ENCODE measurements at regions not wholly inside any gene's neighbourhood (a gene's known extent, or its start where the extent isn't known, plus 50 kb on each side); places are given as distances from the start of the nearest gene placed in this dataset.

DNA sequence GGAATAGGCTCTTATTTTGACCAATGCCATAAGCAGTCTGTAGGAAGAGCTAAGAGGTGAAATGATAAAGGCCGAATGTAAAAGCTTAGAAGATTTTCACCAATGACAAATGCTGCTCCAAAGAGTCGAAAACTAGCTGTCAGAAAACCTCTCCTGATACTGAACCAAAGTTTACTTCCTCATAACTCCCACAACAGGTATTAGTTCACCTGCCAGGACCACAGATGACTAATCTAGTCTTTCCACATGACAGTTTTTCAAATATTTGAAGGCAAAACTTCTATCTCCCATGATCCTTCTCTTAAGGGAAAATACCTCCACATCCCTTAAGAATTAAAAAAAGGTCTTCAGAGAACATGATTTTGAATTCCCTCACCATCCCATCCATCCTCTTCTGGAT, 473.2 kb upstream of the SPHKAP start:
- no peak for ATAC-seq
- H3K27ac Mint-ChIP-seq = no peak overlapping the region
- no peak overlapping the region for H3K4me3 Mint-ChIP-seq
- H3K36me3 Mint-ChIP-seq (ENCODE audit: low read depth) = no peaks in the 10 kb centered on the region
- peaks cover 4% of the 10 kb centered on the region for H3K9me3 Mint-ChIP-seq
- no peaks in the 10 kb centered on the region for H3K4me1 Mint-ChIP-seq
- no peaks in the 10 kb centered on the region for H3K27me3 Mint-ChIP-seq
- no peak for DNase-seq

DNA sequence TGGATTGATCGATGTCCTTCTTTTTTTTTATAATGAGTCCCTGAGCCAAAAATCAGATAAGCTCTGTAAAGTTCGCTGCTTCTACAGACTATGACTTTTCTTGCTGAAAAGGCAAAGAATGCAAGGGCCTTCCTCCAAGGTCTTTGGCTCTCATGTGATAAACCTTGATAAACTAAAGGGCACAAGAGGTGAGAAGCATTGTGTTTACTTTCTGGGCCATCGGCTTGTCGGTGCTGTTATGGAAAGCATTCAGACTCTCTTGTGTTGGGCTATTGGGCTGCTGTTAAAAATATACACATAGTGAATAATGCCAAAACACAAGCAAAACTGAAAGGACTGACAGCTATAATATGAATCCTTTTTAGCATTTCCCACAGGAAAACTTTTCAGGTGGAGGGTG, 472.4 kb upstream of the SPHKAP start:
- H3K27ac Mint-ChIP-seq = no peak overlapping the region
- H3K9me3 Mint-ChIP-seq = peaks cover 4% of the 10 kb centered on the region
- no peak overlapping the region for H3K4me3 Mint-ChIP-seq
- no peak for ATAC-seq
- no peak for DNase-seq
- H3K4me1 Mint-ChIP-seq = no peaks in the 10 kb centered on the region
- H3K36me3 Mint-ChIP-seq (ENCODE audit: low read depth) = no peaks in the 10 kb centered on the region
- H3K27me3 Mint-ChIP-seq = no peaks in the 10 kb centered on the region

DNA sequence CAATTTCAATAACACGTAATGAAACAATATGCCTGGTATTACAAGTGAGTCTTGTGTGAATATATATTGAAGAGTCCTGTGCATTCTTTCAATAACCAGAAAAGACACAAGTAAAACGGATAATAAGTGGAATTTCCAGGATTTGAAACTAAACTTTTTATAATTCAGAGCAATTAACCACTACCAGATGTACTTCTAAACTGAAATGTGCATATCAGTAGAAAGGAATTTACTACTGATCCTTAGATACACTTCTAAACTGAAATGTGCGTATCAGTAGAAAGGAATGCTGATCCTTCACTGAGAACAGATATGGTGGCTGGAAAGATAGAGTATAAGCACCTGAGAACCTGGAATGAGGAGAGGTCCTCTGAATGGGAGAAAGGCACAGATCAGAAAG, 470.9 kb upstream of the SPHKAP start:
- ATAC-seq (no peak), DNase-seq (no peak)
- H3K27ac Mint-ChIP-seq = no peak overlapping the region
- H3K36me3 Mint-ChIP-seq (ENCODE audit: low read depth) = no peaks in the 10 kb centered on the region
- no peaks in the 10 kb centered on the region for H3K27me3 Mint-ChIP-seq
- peaks cover 4% of the 10 kb centered on the region for H3K9me3 Mint-ChIP-seq
- no peaks in the 10 kb centered on the region for H3K4me1 Mint-ChIP-seq
- H3K4me3 Mint-ChIP-seq = no peak overlapping the region

DNA sequence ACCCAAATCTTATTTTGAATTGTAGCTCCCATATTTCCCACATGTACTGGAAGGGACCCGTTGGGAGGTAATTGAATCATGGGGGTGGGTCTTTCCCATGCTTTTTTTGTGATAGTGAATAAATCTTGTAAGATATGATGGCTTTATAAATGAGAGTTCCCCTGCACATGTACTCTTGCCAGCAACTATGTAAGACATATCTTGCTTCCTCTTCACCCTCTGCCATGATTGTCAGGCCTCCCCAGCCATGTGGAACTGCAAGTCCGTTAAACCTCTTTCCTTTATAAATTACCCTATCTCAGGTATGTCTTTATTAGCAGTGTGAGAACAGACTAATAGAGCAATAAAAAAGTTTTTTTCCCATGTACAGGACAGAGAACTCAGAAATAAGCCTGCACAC, 468.4 kb upstream of the SPHKAP start:
- DNase-seq (no peak), ATAC-seq (no peak)
- peaks cover 4% of the 10 kb centered on the region for H3K9me3 Mint-ChIP-seq
- no peaks in the 10 kb centered on the region for H3K4me1 Mint-ChIP-seq
- no peak overlapping the region for H3K27ac Mint-ChIP-seq
- no peaks in the 10 kb centered on the region for H3K27me3 Mint-ChIP-seq
- no peaks in the 10 kb centered on the region for H3K36me3 Mint-ChIP-seq (ENCODE audit: low read depth)
- H3K4me3 Mint-ChIP-seq = no peak overlapping the region

DNA sequence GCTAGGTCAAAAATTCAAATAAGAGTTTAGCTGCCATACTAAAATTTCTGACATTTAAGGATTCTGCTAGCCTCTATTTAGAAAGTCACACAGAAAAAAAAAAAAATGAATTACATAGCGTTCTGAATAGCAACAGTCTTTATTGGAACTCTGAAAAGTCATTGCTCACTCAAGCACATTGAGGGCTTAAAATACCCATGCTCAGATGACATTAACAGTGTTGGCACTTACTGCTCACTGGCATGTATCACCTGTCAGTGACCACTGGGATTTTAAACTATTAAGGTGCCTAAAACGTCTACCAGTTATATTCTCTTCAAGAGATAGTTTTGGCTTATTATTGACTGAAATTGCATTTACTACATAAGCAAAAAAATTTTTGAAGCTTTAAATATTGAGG, 468.0 kb upstream of the SPHKAP start:
- Mint-ChIP-seq H3K36me3 (ENCODE audit: low read depth) (no peaks in the 10 kb centered on the region), H3K4me3 (no peak overlapping the region), H3K27ac (no peak overlapping the region), H3K27me3 (no peaks in the 10 kb centered on the region), H3K9me3 (peaks cover 4% of the 10 kb centered on the region), H3K4me1 (no peaks in the 10 kb centered on the region)
- ATAC-seq (no peak), DNase-seq (no peak)

DNA sequence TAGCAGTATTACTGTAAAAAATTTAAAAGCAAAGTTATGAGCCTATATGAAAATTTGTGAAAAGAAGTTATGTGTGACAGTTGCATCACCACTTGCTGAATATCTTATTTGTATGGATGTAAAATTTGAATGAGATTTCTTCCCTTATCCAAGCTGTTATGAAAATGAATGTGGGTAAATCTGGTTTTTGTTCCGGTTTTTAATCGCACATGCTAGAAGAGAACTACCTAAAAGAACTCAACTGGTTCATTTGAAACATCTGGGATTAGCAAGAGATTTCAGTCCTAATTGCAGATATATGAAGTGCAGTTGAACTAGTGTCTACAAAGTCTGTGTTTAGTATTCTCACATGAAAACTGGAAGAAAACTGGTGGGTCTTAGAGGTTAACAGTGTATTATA, 467.1 kb upstream of the SPHKAP start:
- Mint-ChIP-seq H3K9me3 (peaks cover 4% of the 10 kb centered on the region), H3K4me3 (no peak overlapping the region), H3K27ac (no peak overlapping the region), H3K27me3 (no peaks in the 10 kb centered on the region), H3K4me1 (no peaks in the 10 kb centered on the region), H3K36me3 (ENCODE audit: low read depth) (no peaks in the 10 kb centered on the region)
- ATAC-seq = no peak
- DNase-seq = no peak

DNA sequence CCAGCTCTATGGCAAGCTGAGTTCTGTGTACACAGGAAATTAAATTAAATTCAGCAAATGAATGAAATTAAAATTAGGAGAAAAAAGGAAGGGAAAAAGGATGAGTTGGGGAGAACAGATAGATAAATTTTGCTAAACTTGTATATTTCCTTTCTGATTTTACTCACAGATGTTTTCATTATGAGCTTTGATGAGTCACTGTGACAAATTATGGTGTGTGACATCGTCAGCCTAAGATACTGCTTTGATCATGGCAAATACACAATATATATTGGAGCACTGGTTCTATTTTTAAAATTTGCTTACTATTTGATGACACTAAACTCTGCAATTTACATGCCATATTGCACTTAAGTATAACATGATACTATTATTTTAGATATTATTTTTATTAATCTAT, 464.6 kb upstream of the SPHKAP start:
- DNase-seq (no peak), ATAC-seq (no peak)
- H3K9me3 Mint-ChIP-seq = peaks cover 9% of the 10 kb centered on the region
- H3K36me3 Mint-ChIP-seq (ENCODE audit: low read depth) = no peaks in the 10 kb centered on the region
- no peak overlapping the region for H3K27ac Mint-ChIP-seq
- no peaks in the 10 kb centered on the region for H3K4me1 Mint-ChIP-seq
- no peaks in the 10 kb centered on the region for H3K27me3 Mint-ChIP-seq
- no peak overlapping the region for H3K4me3 Mint-ChIP-seq

DNA sequence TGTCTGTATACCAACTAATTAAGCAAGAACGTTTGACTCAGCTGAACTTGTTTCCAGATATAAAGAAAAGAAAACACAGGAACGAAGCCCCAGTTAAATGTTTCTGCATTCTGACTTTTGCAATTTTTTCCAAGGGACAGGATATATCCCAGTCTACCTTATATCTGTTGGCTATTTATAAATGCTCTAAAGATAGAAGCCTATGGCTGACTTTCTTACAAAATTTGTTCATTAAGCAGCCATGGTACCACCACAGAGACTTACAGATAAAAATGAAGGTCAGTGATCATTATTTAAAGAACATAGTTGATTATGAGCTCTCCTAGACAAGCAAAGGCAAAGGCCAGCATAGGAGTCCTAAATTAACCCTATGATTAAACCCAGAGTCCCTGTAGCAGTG, 462.7 kb upstream of the SPHKAP start:
- Mint-ChIP-seq H3K27ac (no peak overlapping the region), H3K36me3 (ENCODE audit: low read depth) (no peaks in the 10 kb centered on the region), H3K9me3 (peaks cover 5% of the 10 kb centered on the region), H3K4me3 (no peak overlapping the region), H3K27me3 (no peaks in the 10 kb centered on the region), H3K4me1 (no peaks in the 10 kb centered on the region)
- no peak for ATAC-seq
- DNase-seq = no peak

DNA sequence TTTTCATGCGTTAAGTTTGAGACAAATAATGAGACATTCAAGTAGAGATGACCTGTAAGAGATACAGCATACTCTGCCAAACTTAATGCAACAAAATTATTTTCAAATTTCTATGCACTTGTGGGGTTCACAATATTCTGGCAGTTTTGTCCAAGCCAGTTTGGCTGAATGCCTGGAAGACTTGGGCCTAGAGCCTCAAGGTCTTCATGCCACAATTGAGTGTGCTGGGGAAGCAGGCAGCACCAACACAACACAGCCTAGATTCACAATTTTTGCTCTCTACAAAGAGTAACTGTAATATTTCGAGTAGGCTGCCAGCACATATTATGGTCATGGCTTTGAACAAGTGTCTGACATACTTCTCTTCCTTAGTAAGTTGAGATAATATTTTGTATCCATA, 461.4 kb upstream of the SPHKAP start:
- H3K27me3 Mint-ChIP-seq = no peaks in the 10 kb centered on the region
- H3K36me3 Mint-ChIP-seq (ENCODE audit: low read depth) = no peaks in the 10 kb centered on the region
- no peak overlapping the region for H3K4me3 Mint-ChIP-seq
- peaks cover 5% of the 10 kb centered on the region for H3K9me3 Mint-ChIP-seq
- no peaks in the 10 kb centered on the region for H3K4me1 Mint-ChIP-seq
- DNase-seq (no peak), ATAC-seq (no peak)
- H3K27ac Mint-ChIP-seq = no peak overlapping the region

DNA sequence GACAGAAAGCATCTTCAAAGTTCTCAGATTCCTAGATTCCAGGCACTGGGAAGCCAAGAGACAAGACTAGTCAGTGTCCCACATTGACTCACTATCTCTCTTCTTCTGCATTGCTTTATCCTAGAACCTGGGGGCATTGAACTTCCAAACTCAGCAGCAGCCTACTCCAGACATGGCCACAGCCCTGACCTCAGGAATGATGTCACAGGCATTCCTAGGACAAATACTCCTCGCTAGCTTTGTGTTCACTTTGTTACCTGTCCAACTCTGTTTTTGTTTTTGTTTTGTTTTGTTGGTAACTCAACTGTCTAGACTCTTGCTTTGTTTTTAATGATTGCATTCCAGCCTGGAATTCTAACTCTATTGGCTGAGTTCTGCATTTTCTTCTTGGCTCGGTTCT, 449.3 kb upstream of the SPHKAP start:
- DNase-seq (no peak), ATAC-seq (no peak)
- Mint-ChIP-seq H3K4me1 (no peaks in the 10 kb centered on the region), H3K4me3 (no peak overlapping the region), H3K27ac (no peak overlapping the region), H3K9me3 (peaks cover 6% of the 10 kb centered on the region), H3K27me3 (no peaks in the 10 kb centered on the region), H3K36me3 (ENCODE audit: low read depth) (no peaks in the 10 kb centered on the region)

DNA sequence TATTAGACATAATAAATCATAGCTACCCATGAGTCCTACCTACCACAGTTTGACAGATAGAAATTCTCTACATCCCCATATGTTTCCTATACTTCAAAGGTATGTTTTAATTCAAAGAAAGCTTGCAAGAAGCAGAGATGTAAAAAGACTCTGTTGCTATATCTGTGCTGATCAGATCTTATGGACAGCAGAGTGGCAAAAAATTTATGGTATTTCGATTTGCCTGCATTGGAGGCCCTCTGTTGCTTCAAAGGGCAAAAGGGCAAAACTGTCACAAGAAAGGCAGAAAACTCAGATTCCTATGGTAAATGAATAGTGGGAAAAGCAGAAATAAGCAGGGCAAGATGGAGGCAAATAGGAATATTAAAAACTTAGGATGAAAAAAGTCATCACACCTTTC, 447.8 kb upstream of the SPHKAP start:
- H3K4me3 Mint-ChIP-seq = no peak overlapping the region
- ATAC-seq (no peak), DNase-seq (no peak)
- peaks cover 3% of the 10 kb centered on the region for H3K9me3 Mint-ChIP-seq
- no peaks in the 10 kb centered on the region for H3K4me1 Mint-ChIP-seq
- no peak overlapping the region for H3K27ac Mint-ChIP-seq
- H3K36me3 Mint-ChIP-seq (ENCODE audit: low read depth) = no peaks in the 10 kb centered on the region
- H3K27me3 Mint-ChIP-seq = no peaks in the 10 kb centered on the region

DNA sequence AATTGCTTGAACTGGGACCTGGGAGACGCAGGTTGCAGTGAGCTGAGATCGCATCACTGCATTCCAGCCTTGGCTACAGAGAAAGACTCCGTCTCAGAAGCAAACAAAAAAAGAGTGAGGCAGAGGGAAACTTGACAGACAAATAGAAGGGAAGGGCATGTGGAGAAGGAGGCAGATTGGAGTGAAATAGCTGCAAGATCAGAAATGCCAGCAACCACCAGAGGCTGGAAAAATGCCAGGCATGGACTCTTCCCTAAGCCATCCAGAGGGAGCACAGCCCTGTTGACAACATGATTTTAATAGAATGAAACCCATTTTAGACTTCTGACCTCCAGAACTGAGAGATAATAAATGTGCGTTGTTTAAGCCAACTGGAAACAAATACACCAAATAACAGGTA, 447.2 kb upstream of the SPHKAP start:
- Mint-ChIP-seq H3K9me3 (peaks cover 3% of the 10 kb centered on the region), H3K4me3 (no peak overlapping the region), H3K27me3 (no peaks in the 10 kb centered on the region), H3K27ac (no peak overlapping the region), H3K36me3 (ENCODE audit: low read depth) (no peaks in the 10 kb centered on the region), H3K4me1 (no peaks in the 10 kb centered on the region)
- ATAC-seq = no peak
- no peak for DNase-seq

DNA sequence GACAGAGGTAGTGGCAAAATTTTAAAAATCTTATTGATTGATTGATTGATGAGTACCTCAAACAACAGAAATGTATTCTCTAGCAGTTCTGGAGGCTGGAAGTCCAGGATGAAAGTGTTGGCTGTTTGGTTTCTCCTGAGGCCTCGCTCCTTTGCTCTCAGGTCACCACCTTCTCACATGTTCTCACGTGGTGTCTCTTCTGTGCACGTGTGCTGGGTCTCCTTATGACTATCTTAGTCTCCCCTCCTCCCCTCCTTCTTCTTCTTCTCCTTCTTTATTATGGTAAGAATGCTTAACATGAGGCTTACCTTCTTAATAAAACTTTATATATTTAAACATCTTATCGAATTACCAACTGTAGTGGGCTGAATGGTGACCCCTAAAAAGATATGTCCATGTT, 446.0 kb upstream of the SPHKAP start:
- H3K27me3 Mint-ChIP-seq = no peaks in the 10 kb centered on the region
- no peak overlapping the region for H3K27ac Mint-ChIP-seq
- ATAC-seq = no peak

DNA sequence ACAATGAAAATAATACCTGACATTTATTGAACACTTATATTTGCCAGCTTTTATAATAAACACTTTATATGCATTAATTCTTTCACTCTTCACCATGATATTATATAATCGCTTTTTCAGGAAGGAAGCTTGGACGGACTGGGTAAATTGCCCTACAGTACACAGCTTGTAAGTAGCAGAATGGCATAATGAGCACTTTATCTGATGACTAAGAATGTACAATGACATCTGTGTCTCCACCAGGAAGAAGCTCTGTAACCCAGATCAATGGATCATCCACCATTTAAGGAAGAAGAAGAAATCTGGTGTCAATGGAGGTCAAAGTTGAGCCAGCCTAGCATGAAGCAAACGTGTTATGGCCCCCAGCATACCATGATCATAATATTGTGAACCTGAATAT, 444.0 kb upstream of the SPHKAP start:
- H3K4me3 Mint-ChIP-seq = no peak overlapping the region
- peaks cover 3% of the 10 kb centered on the region for H3K9me3 Mint-ChIP-seq
- no peaks in the 10 kb centered on the region for H3K36me3 Mint-ChIP-seq (ENCODE audit: low read depth)
- no peak for DNase-seq
- ATAC-seq = no peak
- no peaks in the 10 kb centered on the region for H3K4me1 Mint-ChIP-seq
- no peak overlapping the region for H3K27ac Mint-ChIP-seq
- H3K27me3 Mint-ChIP-seq = no peaks in the 10 kb centered on the region

More for the DNA sequence above, 446.0 kb upstream of the SPHKAP start:
- no peaks in the 10 kb centered on the region for H3K36me3 Mint-ChIP-seq (ENCODE audit: low read depth)
- DNase-seq = no peak
- peaks cover 3% of the 10 kb centered on the region for H3K9me3 Mint-ChIP-seq
- H3K4me1 Mint-ChIP-seq = no peaks in the 10 kb centered on the region
- no peak overlapping the region for H3K4me3 Mint-ChIP-seq

DNA sequence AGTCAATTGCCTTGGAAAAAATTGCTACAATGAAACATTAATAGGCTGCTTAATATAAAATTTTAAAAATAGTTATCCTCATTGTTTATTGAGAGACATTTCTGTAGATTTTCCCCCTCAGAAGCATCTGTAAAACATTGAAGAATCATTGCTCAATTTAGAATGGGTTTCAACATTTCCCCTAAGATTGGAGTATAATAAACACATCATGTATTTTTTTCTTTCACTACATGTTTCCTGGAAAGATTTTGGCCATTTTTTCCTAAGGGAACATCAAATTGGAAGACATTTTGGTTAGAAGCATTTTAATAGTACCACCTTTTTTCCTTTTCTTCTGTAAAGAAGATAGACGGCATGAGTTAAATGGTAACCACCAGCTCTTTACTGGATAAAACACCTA, 443.2 kb upstream of the SPHKAP start:
- H3K4me1 Mint-ChIP-seq = no peaks in the 10 kb centered on the region
- H3K27me3 Mint-ChIP-seq = no peaks in the 10 kb centered on the region
- no peak for DNase-seq
- no peak overlapping the region for H3K27ac Mint-ChIP-seq
- no peaks in the 10 kb centered on the region for H3K36me3 Mint-ChIP-seq (ENCODE audit: low read depth)
- H3K4me3 Mint-ChIP-seq = no peak overlapping the region
- peaks cover 3% of the 10 kb centered on the region for H3K9me3 Mint-ChIP-seq
- ATAC-seq = no peak

DNA sequence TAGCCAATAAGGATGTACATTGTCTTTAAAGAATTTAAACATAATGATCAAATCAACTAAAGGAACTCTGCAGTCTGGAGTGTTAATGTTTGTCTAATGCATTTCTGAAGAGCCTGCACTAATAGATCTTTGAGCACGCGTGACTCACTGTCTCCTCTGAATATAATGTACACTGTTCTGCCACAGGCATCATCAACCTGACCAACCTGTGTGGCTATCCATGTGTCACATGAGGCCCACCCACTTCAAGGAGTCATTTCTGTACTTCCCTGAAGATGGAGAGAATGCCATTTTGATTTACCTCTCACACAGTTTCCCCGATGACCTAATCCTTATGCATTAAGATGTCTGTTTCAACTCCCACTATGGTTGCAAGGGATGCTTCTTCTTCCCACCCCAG, 434.0 kb upstream of the SPHKAP start:
- no peak overlapping the region for H3K27ac Mint-ChIP-seq
- H3K4me1 Mint-ChIP-seq = no peaks in the 10 kb centered on the region
- ATAC-seq (no peak), DNase-seq (no peak)
- H3K27me3 Mint-ChIP-seq = no peaks in the 10 kb centered on the region
- H3K4me3 Mint-ChIP-seq = no peak overlapping the region
- H3K36me3 Mint-ChIP-seq (ENCODE audit: low read depth) = no peaks in the 10 kb centered on the region
- H3K9me3 Mint-ChIP-seq = peaks cover 14% of the 10 kb centered on the region

Measured in activated naive CD8-positive, alpha-beta T cell treated with anti-CD3 and anti-CD28 coated beads, Interleukin-2, amount 50 U/mL, for 24 hours (primary cell).